ENCODE measurements at regions not wholly inside any gene's neighbourhood (a gene's known extent, or its start where the extent isn't known, plus 50 kb on each side); places are given as distances from the start of the nearest gene placed in this dataset.

DNA sequence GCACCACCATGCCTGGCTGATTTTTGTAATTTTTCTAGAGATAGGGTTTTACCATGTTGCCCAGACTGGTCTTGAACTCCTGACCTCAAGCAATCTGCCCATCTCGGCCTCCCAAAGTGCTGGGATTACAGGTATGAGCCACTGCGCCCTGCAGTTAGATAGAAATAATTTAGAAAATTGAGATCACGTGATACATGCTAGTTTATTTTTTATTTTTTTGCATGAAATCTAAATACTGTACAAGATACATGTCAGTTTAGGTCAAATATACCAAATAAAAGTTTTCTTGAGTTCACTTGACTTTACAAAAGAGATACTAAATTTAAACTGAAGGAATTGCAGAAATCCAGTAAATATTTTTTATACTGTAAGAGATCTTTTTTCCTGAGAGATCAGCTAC, 304.2 kb downstream of the YTHDC2 start:
- H4K20me1 ChIP-seq (ENCODE audit: control insufficient read depth, insufficient read depth, insufficient read length), result no peaks in the 10 kb centered on the region
- no peak overlapping the region for H2AFZ ChIP-seq (ENCODE audit: low read length)
- no peak overlapping the region for H3K23ac ChIP-seq (ENCODE audit: insufficient read length, low read depth, low read length)
- no peak overlapping the region for H2AK5ac ChIP-seq (ENCODE audit: insufficient read length, low read length)
- no peak overlapping the region for H3K14ac ChIP-seq (ENCODE audit: insufficient read depth, low read length)
- H3K23me2 ChIP-seq (ENCODE audit: insufficient read length, low read depth, low read length, poor library complexity, severe bottlenecking), result no peaks in the 10 kb centered on the region
- no peak for DNase-seq
- no peak overlapping the region for H2BK120ac ChIP-seq (ENCODE audit: low read depth, low read length, poor library complexity, severe bottlenecking)
- no peak overlapping the region for H3K9ac ChIP-seq (ENCODE audit: extremely low read depth, insufficient read length, low read length)
- no peaks in the 10 kb centered on the region for H3K27me3 Mint-ChIP-seq (ENCODE audit: low read depth)
- no peak overlapping the region for H3T11ph ChIP-seq (ENCODE audit: low read length)
- H3K4ac ChIP-seq (ENCODE audit: low read depth, low read length), result no peak overlapping the region
- TF ChIP-seq, protein P1, sequence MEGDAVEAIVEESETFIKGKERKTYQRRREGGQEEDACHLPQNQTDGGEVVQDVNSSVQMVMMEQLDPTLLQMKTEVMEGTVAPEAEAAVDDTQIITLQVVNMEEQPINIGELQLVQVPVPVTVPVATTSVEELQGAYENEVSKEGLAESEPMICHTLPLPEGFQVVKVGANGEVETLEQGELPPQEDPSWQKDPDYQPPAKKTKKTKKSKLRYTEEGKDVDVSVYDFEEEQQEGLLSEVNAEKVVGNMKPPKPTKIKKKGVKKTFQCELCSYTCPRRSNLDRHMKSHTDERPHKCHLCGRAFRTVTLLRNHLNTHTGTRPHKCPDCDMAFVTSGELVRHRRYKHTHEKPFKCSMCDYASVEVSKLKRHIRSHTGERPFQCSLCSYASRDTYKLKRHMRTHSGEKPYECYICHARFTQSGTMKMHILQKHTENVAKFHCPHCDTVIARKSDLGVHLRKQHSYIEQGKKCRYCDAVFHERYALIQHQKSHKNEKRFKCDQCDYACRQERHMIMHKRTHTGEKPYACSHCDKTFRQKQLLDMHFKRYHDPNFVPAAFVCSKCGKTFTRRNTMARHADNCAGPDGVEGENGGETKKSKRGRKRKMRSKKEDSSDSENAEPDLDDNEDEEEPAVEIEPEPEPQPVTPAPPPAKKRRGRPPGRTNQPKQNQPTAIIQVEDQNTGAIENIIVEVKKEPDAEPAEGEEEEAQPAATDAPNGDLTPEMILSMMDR (conservative IDR thresholded peaks at IDR 0.05), result no peak
- no peaks in the 10 kb centered on the region for H3K27me3 ChIP-seq (ENCODE audit: insufficient read depth, low read length)
- H3K18ac ChIP-seq (ENCODE audit: insufficient read length, low read depth, low read length), result no peak overlapping the region
- no CpG with 5 or more reads among the region's 3 CpGs for WGBS (ENCODE audit: extremely low coverage, insufficient read length, low lambda C conversion rate)
- no peak overlapping the region for H2BK15ac ChIP-seq (ENCODE audit: low read depth, low read length)
- no peak overlapping the region for H3K56ac ChIP-seq (ENCODE audit: insufficient read length, low read depth, low read length)
- H3K9me3 ChIP-seq (ENCODE audit: control insufficient read depth, low read depth, low read length), result no peaks in the 10 kb centered on the region
- H4K5ac ChIP-seq (ENCODE audit: insufficient read length, low read depth, low read length), result peak overlapping the region; percentile 83
- no peak overlapping the region for H3K4me3 Mint-ChIP-seq
- no peak overlapping the region for H3K27ac Mint-ChIP-seq
- no peaks in the 10 kb centered on the region for H3K4me1 Mint-ChIP-seq
- H3K36me3 Mint-ChIP-seq (ENCODE audit: insufficient read depth in 1 of 3, low read depth in 3 of 3), result no peaks in the 10 kb centered on the region
- no peaks in the 10 kb centered on the region for H3K79me1 ChIP-seq (ENCODE audit: insufficient read depth, low read depth, low read length, poor library complexity, severe bottlenecking)
- H3K4me2 ChIP-seq (ENCODE audit: insufficient read depth, insufficient read length, low read length), result no peak overlapping the region
- no peak overlapping the region for H3K27ac ChIP-seq (ENCODE audit: insufficient read length, low read depth, low read length)
- no peak overlapping the region for H4K8ac ChIP-seq (replicated peaks; ENCODE audit: insufficient read length, low read depth, low read length)
- H4K91ac ChIP-seq (ENCODE audit: insufficient read length, low read depth, low read length), result no peak overlapping the region
- no peak overlapping the region for H2BK5ac ChIP-seq (ENCODE audit: insufficient read length, low read length)
- no peaks in the 10 kb centered on the region for H3K4me1 ChIP-seq (ENCODE audit: insufficient read depth, low read length)
- no peaks in the 10 kb centered on the region for H3K9me3 Mint-ChIP-seq
- H2BK12ac ChIP-seq (ENCODE audit: insufficient read length, low read depth, low read length), result no peak overlapping the region
- H2BK20ac ChIP-seq (ENCODE audit: low read depth, low read length, poor library complexity, severe bottlenecking), result no peak overlapping the region
- no peaks in the 10 kb centered on the region for H3K79me2 ChIP-seq (ENCODE audit: insufficient read depth, low read length)
